Activated T-cell treated with anti-CD3 and anti-CD28 coated beads, Interleukin-2, amount 50 U/mL, for 24 hours (primary cell): ENCODE measurements at regions not wholly inside any gene's neighbourhood (a gene's known extent, or its start where the extent isn't known, plus 50 kb on each side); places are given as distances from the start of the nearest gene placed in this dataset.

Experiments
- DNase-seq: peaks from one replicate; pipeline ENCODE4 v3.0.0-alpha.2; 2020
- H3K27ac Mint-ChIP-seq: 2 replicates; pipeline ENCODE4 v1.8.0; 2020; ENCODE audit warnings: mild to moderate bottlenecking, mixed read lengths
- H3K27me3 Mint-ChIP-seq: 2 replicates; pipeline ENCODE4 v1.8.0; 2020; ENCODE audit warnings: mixed read lengths
- H3K36me3 Mint-ChIP-seq: 2 replicates; pipeline ENCODE4 v1.8.0; 2020; ENCODE audit warnings: low read depth, mixed read lengths
- H3K4me1 Mint-ChIP-seq: 2 replicates; pipeline ENCODE4 v1.8.0; 2020; ENCODE audit warnings: low read depth, mixed read lengths
- H3K4me3 Mint-ChIP-seq: 2 replicates; pipeline ENCODE4 v1.8.0; 2020; ENCODE audit warnings: mild to moderate bottlenecking, moderate library complexity, mixed read lengths
- H3K9me3 Mint-ChIP-seq: 2 replicates; pipeline ENCODE4 v1.8.0; 2020; ENCODE audit warnings: mixed read lengths

- Mint-ChIP-seq H3K36me3 (no peaks in the 10 kb centered on the region), H3K4me1 (no peaks in the 10 kb centered on the region), H3K4me3 (no peak overlapping the region), H3K27me3 (no peaks in the 10 kb centered on the region), H3K27ac (no peak overlapping the region), H3K9me3 (peaks cover 5% of the 10 kb centered on the region)
- DNase-seq = no peak
These were observed 729.6 kb upstream of the PTBP2 start for GRCh38 chr1:95991787-95992520.

- no peak overlapping the region for H3K27ac Mint-ChIP-seq
These were observed 726.9 kb upstream of the PTBP2 start for GRCh38 chr1:95994643-95995042.

GRCh38 chr1:96002201-96002600 lies 719.4 kb upstream of the PTBP2 start:
- DNase-seq = no peak
- Mint-ChIP-seq H3K4me1 (no peaks in the 10 kb centered on the region), H3K36me3 (no peaks in the 10 kb centered on the region), H3K4me3 (no peak overlapping the region), H3K27me3 (no peaks in the 10 kb centered on the region), H3K9me3 (peaks cover 7% of the 10 kb centered on the region), H3K27ac (no peak overlapping the region)

More at GRCh38 chr1:95994643-95995042, 726.9 kb upstream of the PTBP2 start:
- Mint-ChIP-seq H3K4me1 (no peaks in the 10 kb centered on the region), H3K27me3 (no peaks in the 10 kb centered on the region), H3K4me3 (no peak overlapping the region), H3K9me3 (peaks cover 5% of the 10 kb centered on the region), H3K36me3 (no peaks in the 10 kb centered on the region)
- DNase-seq = no peak

- Mint-ChIP-seq H3K27me3 (no peaks in the 10 kb centered on the region), H3K4me3 (no peak overlapping the region), H3K9me3 (peaks cover 7% of the 10 kb centered on the region), H3K4me1 (no peaks in the 10 kb centered on the region), H3K27ac (no peak overlapping the region), H3K36me3 (no peaks in the 10 kb centered on the region)
- no peak for DNase-seq
These were observed 718.3 kb upstream of the PTBP2 start for GRCh38 chr1:96002969-96003964.

GRCh38 chr1:96009831-96010434 lies 711.7 kb upstream of the PTBP2 start:
- no peaks in the 10 kb centered on the region for H3K27me3 Mint-ChIP-seq
- H3K36me3 Mint-ChIP-seq = no peaks in the 10 kb centered on the region
- H3K4me1 Mint-ChIP-seq = no peaks in the 10 kb centered on the region
- H3K27ac Mint-ChIP-seq = no peak overlapping the region
- H3K4me3 Mint-ChIP-seq = no peak overlapping the region
- DNase-seq = no peak
- peaks cover 7% of the 10 kb centered on the region for H3K9me3 Mint-ChIP-seq

- no peak for DNase-seq
- H3K36me3 Mint-ChIP-seq = no peaks in the 10 kb centered on the region
- H3K4me3 Mint-ChIP-seq = no peak overlapping the region
- no peaks in the 10 kb centered on the region for H3K4me1 Mint-ChIP-seq
- no peaks in the 10 kb centered on the region for H3K27me3 Mint-ChIP-seq
- no peak overlapping the region for H3K27ac Mint-ChIP-seq
- peaks cover 8% of the 10 kb centered on the region for H3K9me3 Mint-ChIP-seq
These were observed 710.0 kb upstream of the PTBP2 start for GRCh38 chr1:96011606-96012005.

- H3K27ac Mint-ChIP-seq = no peak overlapping the region
- H3K9me3 Mint-ChIP-seq = peaks cover 7% of the 10 kb centered on the region
- H3K36me3 Mint-ChIP-seq = no peaks in the 10 kb centered on the region
- no peaks in the 10 kb centered on the region for H3K4me1 Mint-ChIP-seq
- DNase-seq = no peak
- H3K4me3 Mint-ChIP-seq = no peak overlapping the region
- no peaks in the 10 kb centered on the region for H3K27me3 Mint-ChIP-seq
These were observed 705.4 kb upstream of the PTBP2 start for GRCh38 chr1:96016219-96016618.

GRCh38 chr1:96020378-96020777 lies 701.2 kb upstream of the PTBP2 start:
- Mint-ChIP-seq H3K4me3 (no peak overlapping the region), H3K36me3 (no peaks in the 10 kb centered on the region), H3K27me3 (no peaks in the 10 kb centered on the region), H3K4me1 (no peaks in the 10 kb centered on the region), H3K27ac (no peak overlapping the region), H3K9me3 (peaks cover 3% of the 10 kb centered on the region)
- DNase-seq = no peak

- Mint-ChIP-seq H3K36me3 (no peaks in the 10 kb centered on the region), H3K4me1 (no peaks in the 10 kb centered on the region), H3K27me3 (no peaks in the 10 kb centered on the region), H3K9me3 (peaks cover 5% of the 10 kb centered on the region), H3K27ac (no peak overlapping the region), H3K4me3 (no peak overlapping the region)
- DNase-seq = no peak
These were observed 696.5 kb upstream of the PTBP2 start for GRCh38 chr1:96025062-96025461.

GRCh38 chr1:96028071-96028470 lies 693.5 kb upstream of the PTBP2 start:
- peaks cover 5% of the 10 kb centered on the region for H3K9me3 Mint-ChIP-seq
- DNase-seq = no peak
- no peak overlapping the region for H3K4me3 Mint-ChIP-seq
- no peaks in the 10 kb centered on the region for H3K4me1 Mint-ChIP-seq
- no peaks in the 10 kb centered on the region for H3K27me3 Mint-ChIP-seq
- H3K36me3 Mint-ChIP-seq = no peaks in the 10 kb centered on the region
- no peak overlapping the region for H3K27ac Mint-ChIP-seq

- Mint-ChIP-seq H3K4me3 (no peak overlapping the region), H3K36me3 (no peaks in the 10 kb centered on the region), H3K4me1 (no peaks in the 10 kb centered on the region), H3K9me3 (peaks cover 5% of the 10 kb centered on the region), H3K27me3 (no peaks in the 10 kb centered on the region), H3K27ac (no peak overlapping the region)
- no peak for DNase-seq
These were observed 691.3 kb upstream of the PTBP2 start for GRCh38 chr1:96030312-96030711.

GRCh38 chr1:96034006-96034405 lies 687.6 kb upstream of the PTBP2 start:
- Mint-ChIP-seq H3K9me3 (peaks cover 4% of the 10 kb centered on the region), H3K27ac (no peak overlapping the region), H3K4me1 (no peaks in the 10 kb centered on the region), H3K36me3 (no peaks in the 10 kb centered on the region), H3K27me3 (no peaks in the 10 kb centered on the region), H3K4me3 (no peak overlapping the region)
- no peak for DNase-seq

GRCh38 chr1:96036763-96037162 lies 684.8 kb upstream of the PTBP2 start:
- no peak overlapping the region for H3K4me3 Mint-ChIP-seq
- H3K4me1 Mint-ChIP-seq = no peaks in the 10 kb centered on the region
- H3K9me3 Mint-ChIP-seq = peaks cover 6% of the 10 kb centered on the region
- H3K27ac Mint-ChIP-seq = no peak overlapping the region
- no peaks in the 10 kb centered on the region for H3K36me3 Mint-ChIP-seq
- no peak for DNase-seq
- no peaks in the 10 kb centered on the region for H3K27me3 Mint-ChIP-seq

GRCh38 chr1:96038636-96039035 lies 682.9 kb upstream of the PTBP2 start:
- H3K36me3 Mint-ChIP-seq = no peaks in the 10 kb centered on the region
- no peaks in the 10 kb centered on the region for H3K27me3 Mint-ChIP-seq
- H3K9me3 Mint-ChIP-seq = peaks cover 9% of the 10 kb centered on the region
- DNase-seq = no peak
- no peak overlapping the region for H3K27ac Mint-ChIP-seq
- no peak overlapping the region for H3K4me3 Mint-ChIP-seq
- H3K4me1 Mint-ChIP-seq = no peaks in the 10 kb centered on the region

- Mint-ChIP-seq H3K4me3 (no peak overlapping the region), H3K27ac (no peak overlapping the region), H3K4me1 (no peaks in the 10 kb centered on the region), H3K9me3 (peaks cover 9% of the 10 kb centered on the region), H3K27me3 (no peaks in the 10 kb centered on the region), H3K36me3 (no peaks in the 10 kb centered on the region)
- no peak for DNase-seq
These were observed 681.7 kb upstream of the PTBP2 start for GRCh38 chr1:96039910-96040309.
